Peyer's patch (tissue), 4 donors: ENCODE measurements at regions not wholly inside any gene's neighbourhood (a gene's known extent, or its start where the extent isn't known, plus 50 kb on each side); places are given as distances from the start of the nearest gene placed in this dataset.

Source experiments
- DNase-seq, 3 donors: peaks; one replicate each; pipeline ENCODE4 v3.0.0-alpha.2; 2017 to 2019
- H3K27ac ChIP-seq, 4 donors: fragments of 200-600 bp; sonication (generic); one replicate each; pipeline ENCODE4 v1.5.1; 2016 to 2019
- H3K27me3 ChIP-seq, 2 donors: fragments of 200-600 bp; sonication (generic); one replicate each; pipeline ENCODE4 v1.5.1; 2019
- H3K36me3 ChIP-seq, 3 donors: fragments of 200-600 bp; sonication (generic); one replicate each; pipeline ENCODE4 v1.5.1; 2016 to 2019
- H3K4me1 ChIP-seq, 4 donors: fragments of 200-600 bp; sonication (generic); one replicate each; pipeline ENCODE4 v1.5.1; 2016 to 2019
- H3K4me3 ChIP-seq, 4 donors: fragments of 200-600 bp; sonication (generic); 1 replicate in 3 of 4; 2 replicates in 1 of 4; pipeline ENCODE4 v1.5.1; 2016 to 2019; ENCODE audit warnings: mild to moderate bottlenecking in 1 of 4
- H3K9me3 ChIP-seq, 4 donors: fragments of 200-600 bp; sonication (generic); one replicate each; pipeline ENCODE4 v1.5.1; 2016 to 2019; ENCODE audit warnings: mild to moderate bottlenecking in 1 of 4
- CTCF ChIP-seq, 6 experiments: fragments of 450-650 bp in 4 of 6; fragments of 200-600 bp in 2 of 6; sonication (generic) in 1 of 6; IDR thresholded peaks; one replicate each; pipeline ENCODE4 v1.5.1; 2017 to 2019; ENCODE audit warnings: antibody characterized with exemption in 6 of 6, mild to moderate bottlenecking in 3 of 6, moderate library complexity in 1 of 6
- POLR2A ChIP-seq, 2 donors: fragments of 450-650 bp; IDR thresholded peaks; one replicate each; pipeline ENCODE4 v1.5.1; 2017; ENCODE audit warnings: antibody characterized with exemption in 2 of 2, mild to moderate bottlenecking in 2 of 2, moderate library complexity in 2 of 2

- H3K9me3 ChIP-seq, result no peaks in the 10 kb centered on the region
- H3K27ac ChIP-seq, result no peak overlapping the region
- no peaks in the 10 kb centered on the region for H3K4me1 ChIP-seq
- no peak for DNase-seq
- no peaks in the 10 kb centered on the region for H3K27me3 ChIP-seq
- H3K36me3 ChIP-seq, result no peaks in the 10 kb centered on the region
- TF ChIP-seq POLR2A (IDR thresholded peaks at IDR 0.05), result no peak
- no peak for TF ChIP-seq CTCF (IDR thresholded peaks at IDR 0.05)
- H3K4me3 ChIP-seq, result no peak overlapping the region
Observed at GRCh38 chr14:51780741-51781140, 79.7 kb upstream of the GNG2 start.

GRCh38 chr14:51781381-51781780, 79.0 kb upstream of the GNG2 start:
- TF ChIP-seq CTCF (IDR thresholded peaks at IDR 0.05) (no peak), POLR2A (IDR thresholded peaks at IDR 0.05) (no peak)
- no peak overlapping the region for H3K27ac ChIP-seq
- H3K4me1 ChIP-seq, result no peaks in the 10 kb centered on the region
- no peaks in the 10 kb centered on the region for H3K36me3 ChIP-seq
- H3K9me3 ChIP-seq, result no peaks in the 10 kb centered on the region
- no peaks in the 10 kb centered on the region for H3K27me3 ChIP-seq
- no peak for DNase-seq
- no peak overlapping the region for H3K4me3 ChIP-seq

- H3K4me3 ChIP-seq, result no peak overlapping the region
- no peak for DNase-seq
- H3K36me3 ChIP-seq, result no peaks in the 10 kb centered on the region
- TF ChIP-seq POLR2A (IDR thresholded peaks at IDR 0.05) (no peak), CTCF (IDR thresholded peaks at IDR 0.05) (no peak)
- no peaks in the 10 kb centered on the region for H3K4me1 ChIP-seq
- no peak overlapping the region for H3K27ac ChIP-seq
- H3K9me3 ChIP-seq, result no peaks in the 10 kb centered on the region
- no peaks in the 10 kb centered on the region for H3K27me3 ChIP-seq
Observed at GRCh38 chr14:51782435-51782834, 78.0 kb upstream of the GNG2 start.

DNA sequence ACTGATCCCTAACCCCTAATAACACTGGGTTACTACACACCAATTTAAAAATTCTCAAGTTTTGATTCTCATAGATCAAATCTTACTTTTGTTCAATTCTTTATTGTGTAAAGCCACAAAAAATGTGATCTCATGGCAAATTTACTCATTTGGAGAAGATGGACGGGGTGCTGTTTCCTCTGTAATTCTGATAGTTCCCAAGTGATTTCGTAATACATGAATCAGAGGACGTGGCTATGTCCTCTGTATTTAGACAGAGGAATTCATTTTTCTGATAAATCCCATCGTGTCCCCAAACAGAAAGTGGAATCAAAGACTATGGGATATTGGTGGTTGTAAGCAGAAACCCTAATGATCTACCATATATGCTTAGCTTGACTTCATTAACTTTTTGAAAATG, 76.6 kb upstream of the GNG2 start:
- DNase-seq, result no peak
- Histone ChIP-seq H3K27me3 (no peaks in the 10 kb centered on the region), H3K4me3 (no peak overlapping the region), H3K36me3 (no peaks in the 10 kb centered on the region), H3K4me1 (no peaks in the 10 kb centered on the region), H3K27ac (no peak overlapping the region), H3K9me3 (no peaks in the 10 kb centered on the region)
- TF ChIP-seq POLR2A (IDR thresholded peaks at IDR 0.05) (no peak), CTCF (IDR thresholded peaks at IDR 0.05) (no peak)

- Histone ChIP-seq H3K4me1 (no peaks in the 10 kb centered on the region), H3K27me3 (no peaks in the 10 kb centered on the region), H3K4me3 (no peak overlapping the region), H3K36me3 (no peaks in the 10 kb centered on the region), H3K27ac (no peak overlapping the region), H3K9me3 (no peaks in the 10 kb centered on the region)
- no peak for DNase-seq
- TF ChIP-seq POLR2A (IDR thresholded peaks at IDR 0.05) (no peak), CTCF (IDR thresholded peaks at IDR 0.05) (no peak)
Observed at GRCh38 chr14:51784466-51784865, 75.9 kb upstream of the GNG2 start.

DNA sequence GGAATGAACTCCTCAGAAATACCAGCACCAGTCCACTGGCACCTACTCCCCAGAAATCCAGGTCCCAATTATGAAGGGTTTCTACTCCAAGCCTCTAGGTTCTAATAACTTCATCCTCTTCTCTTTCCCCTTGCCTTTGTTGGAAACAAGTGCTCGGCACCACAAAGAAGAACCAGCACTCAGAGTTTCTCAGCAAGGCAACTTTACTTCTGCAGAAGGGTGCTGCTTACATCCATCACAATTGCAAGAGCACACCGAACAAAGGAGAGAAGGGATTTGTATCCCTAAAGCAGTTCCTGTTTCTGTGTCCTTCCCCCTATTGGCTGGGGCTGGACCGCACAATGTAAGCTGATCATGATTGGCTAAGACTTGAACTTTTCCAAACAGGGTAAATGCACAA, 74.2 kb upstream of the GNG2 start:
- Histone ChIP-seq H3K36me3 (no peaks in the 10 kb centered on the region), H3K27me3 (no peaks in the 10 kb centered on the region), H3K27ac (no peak overlapping the region), H3K4me1 (no peaks in the 10 kb centered on the region), H3K9me3 (no peaks in the 10 kb centered on the region), H3K4me3 (no peak overlapping the region)
- no peak for TF ChIP-seq CTCF (IDR thresholded peaks at IDR 0.05)
- TF ChIP-seq POLR2A (IDR thresholded peaks at IDR 0.05), result no peak
- no peak for DNase-seq
